Caco-2 (cell line): ENCODE measurements at regions not wholly inside any gene's neighbourhood (a gene's known extent, or its start where the extent isn't known, plus 50 kb on each side); places are given as distances from the start of the nearest gene placed in this dataset.

Source experiments
- BruUV-seq: library from RNA; stranded (reverse); fragments of 400-500 nt; replicated peaks from 2 replicates; lab custom pipeline; 2021; lab: Mats Ljungman, UMichigan
- CTCF ChIA-PET: fragments of 300-600 bp; sonication (Branson Sonifier 250); formaldehyde crosslinking; loops from one replicate; lab custom pipeline; 2022; ENCODE audit warnings: antibody characterized with exemption; lab: Charles Lee
- POLR2A ChIA-PET: fragments of 300-600 bp; sonication (Branson Sonifier 250); formaldehyde crosslinking; loops from one replicate; lab custom pipeline; 2022; ENCODE audit warnings: antibody characterized with exemption; lab: Charles Lee
- DNase-seq, 2 experiments: peaks; one replicate each; pipeline versions ENCODE4 v3.0.0 to v3.0.0-alpha.2; 2020 to 2022
- H3K27me3 ChIP-seq: replicated peaks from 2 replicates; pipeline ENCODE4 v1.6.0; 2011; ENCODE audit warnings: low read length; ENCODE audit not compliant: control insufficient read depth, insufficient read depth
- H3K36me3 ChIP-seq: 2 replicates; pipeline ENCODE4 v1.5.1; 2011; ENCODE audit warnings: low read length; ENCODE audit not compliant: control insufficient read depth, insufficient read depth
- H3K4me1 ChIP-seq: fragments of 250-450 bp; sonication (Bioruptor Pico); 2 replicates; pipeline ENCODE4 v1.5.1; 2020; ENCODE audit warnings: mild to moderate bottlenecking
- H3K4me3 ChIP-seq: 2 replicates; pipeline ENCODE4 v1.5.1; 2011; ENCODE audit warnings: low read depth, mild to moderate bottlenecking, control low read depth, low read length
- H3K9me3 ChIP-seq: fragments of 250-450 bp; sonication (Bioruptor Pico); 2 replicates; pipeline ENCODE4 v1.5.1; 2020; ENCODE audit warnings: mild to moderate bottlenecking, moderate library complexity
- H3K27ac Mint-ChIP-seq: one replicate; pipeline ENCODE4 v1.8.0; 2022; ENCODE audit warnings: mixed read lengths; ENCODE audit not compliant: unreplicated experiment
- H3K27me3 Mint-ChIP-seq: one replicate; pipeline ENCODE4 v1.8.0; 2022; ENCODE audit warnings: mixed read lengths; ENCODE audit not compliant: insufficient read depth, unreplicated experiment
- H3K36me3 Mint-ChIP-seq: one replicate; pipeline ENCODE4 v1.8.0; 2022; ENCODE audit warnings: mild to moderate bottlenecking, mixed read lengths; ENCODE audit not compliant: insufficient read depth, unreplicated experiment
- H3K4me1 Mint-ChIP-seq: one replicate; pipeline ENCODE4 v1.8.0; 2022; ENCODE audit warnings: low read depth, mixed read lengths; ENCODE audit not compliant: unreplicated experiment
- H3K4me3 Mint-ChIP-seq: one replicate; pipeline ENCODE4 v1.8.0; 2022; ENCODE audit warnings: mild to moderate bottlenecking, moderate library complexity, mixed read lengths; ENCODE audit not compliant: unreplicated experiment
- H3K9me3 Mint-ChIP-seq: one replicate; pipeline ENCODE4 v1.8.0; 2022; ENCODE audit warnings: mixed read lengths; ENCODE audit not compliant: unreplicated experiment
- CTCF ChIP-seq, 2 experiments: fragments of 200-600 bp in 1 of 2; IDR thresholded peaks; 1 replicate in 1 of 2; 2 replicates in 1 of 2; pipeline versions ENCODE4 v1.5.1 to v1.8.0; 2011 to 2022; ENCODE audit warnings: antibody characterized with exemption in 1 of 2, control low read depth in 1 of 2, inconsistent platforms in 1 of 2, low read depth in 1 of 2, low read length in 1 of 2, mild to moderate bottlenecking in 1 of 2, moderate library complexity in 1 of 2; ENCODE audit not compliant: insufficient read depth in 1 of 2, severe bottlenecking in 1 of 2, unreplicated experiment in 1 of 2
- intact Hi-C: fragments of 100-400 bp; cut with micrococcal nuclease; formaldehyde crosslinking; loops from one replicate; pipeline ENCODE4 v1.10.0; 2022; ENCODE audit not compliant: unreplicated experiment

GRCh38 chr1:244761279-244761678 is 74.2 kb upstream of the COX20 start:
- H3K4me1 Mint-ChIP-seq, result no peaks in the 10 kb centered on the region

GRCh38 chr1:244762629-244763028 is 72.8 kb upstream of the COX20 start:
- intact Hi-C loops, result no loop called here
- Mint-ChIP-seq H3K36me3 (no peaks in the 10 kb centered on the region), H3K27me3 (peaks cover 2% of the 10 kb centered on the region), H3K4me1 (no peaks in the 10 kb centered on the region), H3K4me3 (no peak overlapping the region), H3K9me3 (peaks cover 10% of the 10 kb centered on the region), H3K27ac (no peak overlapping the region)
- Histone ChIP-seq H3K9me3 (no peaks in the 10 kb centered on the region), H3K4me3 (no peak overlapping the region), H3K27me3 (no peaks in the 10 kb centered on the region), H3K4me1 (no peaks in the 10 kb centered on the region), H3K36me3 (no peaks in the 10 kb centered on the region)
- POLR2A ChIA-PET, result no interaction called here
- BruUV-seq, result no TSS peak
- CTCF ChIA-PET, result no interaction called here
- TF ChIP-seq CTCF (IDR thresholded peaks at IDR 0.05; ENCODE audit: insufficient read depth in 1 of 2, low read depth in 1 of 2, low read length in 1 of 2, severe bottlenecking in 1 of 2, unreplicated experiment in 1 of 2), result no peak
- no peak for DNase-seq

More at GRCh38 chr1:244761279-244761678, 74.2 kb upstream of the COX20 start:
- Mint-ChIP-seq H3K27ac (no peak overlapping the region), H3K27me3 (peaks cover 2% of the 10 kb centered on the region), H3K4me3 (no peak overlapping the region), H3K9me3 (peaks cover 10% of the 10 kb centered on the region), H3K36me3 (no peaks in the 10 kb centered on the region)
- Histone ChIP-seq H3K4me3 (no peak overlapping the region), H3K9me3 (no peaks in the 10 kb centered on the region), H3K4me1 (no peaks in the 10 kb centered on the region), H3K27me3 (no peaks in the 10 kb centered on the region), H3K36me3 (no peaks in the 10 kb centered on the region)
- no peak for DNase-seq
- no peak for TF ChIP-seq CTCF (IDR thresholded peaks at IDR 0.05; ENCODE audit: insufficient read depth in 1 of 2, low read depth in 1 of 2, low read length in 1 of 2, severe bottlenecking in 1 of 2, unreplicated experiment in 1 of 2)
- no TSS peak for BruUV-seq
- POLR2A ChIA-PET, result no interaction called here
- CTCF ChIA-PET, result no interaction called here
- intact Hi-C loops, result no loop called here

GRCh38 chr1:244768186-244768585 is 67.3 kb upstream of the COX20 start:
- no peak for TF ChIP-seq CTCF (IDR thresholded peaks at IDR 0.05; ENCODE audit: insufficient read depth in 1 of 2, low read depth in 1 of 2, low read length in 1 of 2, severe bottlenecking in 1 of 2, unreplicated experiment in 1 of 2)
- H3K9me3 Mint-ChIP-seq, result no peaks in the 10 kb centered on the region
- H3K36me3 ChIP-seq, result no peaks in the 10 kb centered on the region

More at GRCh38 chr1:244768186-244768585, 67.3 kb upstream of the COX20 start:
- H3K4me3 Mint-ChIP-seq, result no peak overlapping the region
- DNase-seq, result no peak
- H3K27ac Mint-ChIP-seq, result no peak overlapping the region
- ChIA-PET POLR2A (no interaction called here), CTCF (interaction anchor here (0.6 kb wide), 1 partner anchor 29 kb away, joined by 3 read pairs; no protein-coding TSS in a partner anchor)
- Histone ChIP-seq H3K9me3 (no peaks in the 10 kb centered on the region), H3K4me1 (no peaks in the 10 kb centered on the region), H3K27me3 (no peaks in the 10 kb centered on the region), H3K4me3 (no peak overlapping the region)
- no peaks in the 10 kb centered on the region for H3K27me3 Mint-ChIP-seq
- BruUV-seq, result no TSS peak
- intact Hi-C loops, result no loop called here
- H3K4me1 Mint-ChIP-seq, result no peaks in the 10 kb centered on the region
- no peaks in the 10 kb centered on the region for H3K36me3 Mint-ChIP-seq
